ENCODE measurements at regions not wholly inside any gene's neighbourhood (a gene's known extent, or its start where the extent isn't known, plus 50 kb on each side); places are given as distances from the start of the nearest gene placed in this dataset.

DNA sequence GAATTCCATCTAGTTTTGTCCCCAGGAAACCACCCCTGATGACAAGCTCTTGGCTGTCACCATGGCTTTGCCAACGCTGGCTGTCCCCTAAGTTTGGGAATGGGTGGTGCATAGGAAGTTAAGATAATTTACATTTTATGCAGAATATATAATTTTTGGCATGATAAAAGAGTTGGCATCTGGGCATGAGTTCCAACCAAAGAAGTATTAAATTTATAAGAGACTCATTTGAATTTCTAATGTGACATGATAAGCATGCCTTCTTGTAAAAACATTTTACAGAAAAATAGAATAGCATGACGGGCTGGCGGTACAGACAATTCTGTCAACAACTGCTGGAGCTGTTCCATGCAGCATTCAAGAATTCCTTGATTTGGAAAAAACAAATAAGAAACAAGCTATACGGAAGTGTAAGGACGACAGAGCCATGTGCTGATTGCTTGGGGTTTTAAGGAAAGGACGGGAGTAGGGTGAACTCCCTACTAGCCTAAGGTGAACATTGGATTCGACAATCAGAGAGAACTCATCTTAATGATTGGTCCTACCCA is 106.8 kb upstream of the C1orf21 start:
- TF ChIP-seq, protein P1, sequence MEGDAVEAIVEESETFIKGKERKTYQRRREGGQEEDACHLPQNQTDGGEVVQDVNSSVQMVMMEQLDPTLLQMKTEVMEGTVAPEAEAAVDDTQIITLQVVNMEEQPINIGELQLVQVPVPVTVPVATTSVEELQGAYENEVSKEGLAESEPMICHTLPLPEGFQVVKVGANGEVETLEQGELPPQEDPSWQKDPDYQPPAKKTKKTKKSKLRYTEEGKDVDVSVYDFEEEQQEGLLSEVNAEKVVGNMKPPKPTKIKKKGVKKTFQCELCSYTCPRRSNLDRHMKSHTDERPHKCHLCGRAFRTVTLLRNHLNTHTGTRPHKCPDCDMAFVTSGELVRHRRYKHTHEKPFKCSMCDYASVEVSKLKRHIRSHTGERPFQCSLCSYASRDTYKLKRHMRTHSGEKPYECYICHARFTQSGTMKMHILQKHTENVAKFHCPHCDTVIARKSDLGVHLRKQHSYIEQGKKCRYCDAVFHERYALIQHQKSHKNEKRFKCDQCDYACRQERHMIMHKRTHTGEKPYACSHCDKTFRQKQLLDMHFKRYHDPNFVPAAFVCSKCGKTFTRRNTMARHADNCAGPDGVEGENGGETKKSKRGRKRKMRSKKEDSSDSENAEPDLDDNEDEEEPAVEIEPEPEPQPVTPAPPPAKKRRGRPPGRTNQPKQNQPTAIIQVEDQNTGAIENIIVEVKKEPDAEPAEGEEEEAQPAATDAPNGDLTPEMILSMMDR (conservative IDR thresholded peaks at IDR 0.05 in 1 of 2, IDR thresholded peaks at IDR 0.05 in 1 of 2; ENCODE audit: extremely low read depth in 1 of 2, insufficient read depth in 1 of 2, low read depth in 1 of 2, low read length in 2 of 2): no peak
- TF ChIP-seq EZH2 (IDR thresholded peaks at IDR 0.05; ENCODE audit: borderline replicate concordance, low read length): no peak
